Fibroblast of the conjunctiva (primary cell): ENCODE measurements at regions not wholly inside any gene's neighbourhood (a gene's known extent, or its start where the extent isn't known, plus 50 kb on each side); places are given as distances from the start of the nearest gene placed in this dataset.

ENCODE experiments used
- DNase-seq: peaks from one replicate; pipeline ENCODE4 v3.0.0-alpha.2; 2010; ENCODE audit warnings: low read depth

- no peak for DNase-seq
These were observed 250.1 kb upstream of the SATB1 start for GRCh38 chr3:18675197-18675596.

GRCh38 chr3:18672561-18672960 is 247.4 kb upstream of the SATB1 start:
- no peak for DNase-seq

GRCh38 chr3:18670759-18671158 is 245.6 kb upstream of the SATB1 start:
- DNase-seq = no peak

DNA sequence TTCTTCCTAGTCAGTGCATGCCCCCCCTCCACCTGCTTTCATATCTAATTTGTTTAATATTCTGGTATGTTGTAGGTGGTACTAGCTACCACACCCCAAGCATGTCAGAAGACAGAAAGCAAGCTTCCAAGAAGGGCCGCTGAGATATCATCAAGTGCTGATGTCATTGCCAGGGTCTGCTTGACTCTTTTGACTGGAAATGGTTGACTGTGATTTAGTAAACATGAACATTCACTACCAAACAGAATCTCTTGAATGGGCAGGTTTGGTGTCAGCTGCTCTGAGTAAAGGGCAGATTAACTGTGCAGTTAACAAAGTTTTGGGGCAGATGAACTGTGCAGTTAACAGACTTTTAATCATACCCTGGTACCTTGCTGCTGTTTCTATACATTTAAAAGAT is 244.2 kb upstream of the SATB1 start:
- DNase-seq = no peak

DNA sequence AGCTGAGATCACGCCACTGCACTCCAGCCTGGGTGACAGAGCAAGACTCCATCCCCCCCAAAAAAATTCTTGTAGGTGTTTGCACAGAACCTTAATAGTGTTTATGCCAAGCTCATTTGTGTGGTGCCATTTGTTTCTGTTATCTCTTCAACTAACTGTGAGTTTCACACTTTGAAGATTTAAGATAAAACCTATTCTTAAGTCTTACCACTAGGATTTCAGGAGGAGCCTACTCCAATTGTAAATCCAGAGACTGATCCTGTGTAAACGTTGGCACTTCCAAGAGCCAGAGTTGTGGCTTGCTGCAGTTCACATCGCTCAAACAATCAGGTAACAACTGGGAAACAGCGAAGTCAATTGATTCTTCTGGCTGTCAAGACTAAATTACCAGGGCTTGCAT is 242.4 kb upstream of the SATB1 start:
- DNase-seq = no peak

GRCh38 chr3:18666655-18667054 is 241.5 kb upstream of the SATB1 start:
- no peak for DNase-seq

DNA sequence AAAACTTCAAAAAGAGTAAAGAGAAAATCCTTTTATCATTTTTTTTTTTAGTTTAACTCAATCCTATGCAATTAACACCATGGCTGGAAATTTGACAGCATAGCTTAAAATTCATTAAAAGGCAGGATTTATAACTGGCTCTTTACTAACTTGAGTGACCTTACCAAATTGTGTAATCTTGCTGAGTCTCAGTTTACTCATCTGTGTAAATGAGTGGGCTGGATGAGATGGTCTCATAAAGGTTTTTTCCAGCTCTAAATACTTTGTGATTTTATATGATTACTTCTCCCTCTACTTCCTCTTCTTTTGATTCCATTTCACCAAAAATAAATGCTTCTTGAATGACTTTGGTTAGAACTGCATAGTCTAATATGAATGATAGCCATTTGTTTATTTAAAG is 234.9 kb upstream of the SATB1 start:
- no peak for DNase-seq

DNA sequence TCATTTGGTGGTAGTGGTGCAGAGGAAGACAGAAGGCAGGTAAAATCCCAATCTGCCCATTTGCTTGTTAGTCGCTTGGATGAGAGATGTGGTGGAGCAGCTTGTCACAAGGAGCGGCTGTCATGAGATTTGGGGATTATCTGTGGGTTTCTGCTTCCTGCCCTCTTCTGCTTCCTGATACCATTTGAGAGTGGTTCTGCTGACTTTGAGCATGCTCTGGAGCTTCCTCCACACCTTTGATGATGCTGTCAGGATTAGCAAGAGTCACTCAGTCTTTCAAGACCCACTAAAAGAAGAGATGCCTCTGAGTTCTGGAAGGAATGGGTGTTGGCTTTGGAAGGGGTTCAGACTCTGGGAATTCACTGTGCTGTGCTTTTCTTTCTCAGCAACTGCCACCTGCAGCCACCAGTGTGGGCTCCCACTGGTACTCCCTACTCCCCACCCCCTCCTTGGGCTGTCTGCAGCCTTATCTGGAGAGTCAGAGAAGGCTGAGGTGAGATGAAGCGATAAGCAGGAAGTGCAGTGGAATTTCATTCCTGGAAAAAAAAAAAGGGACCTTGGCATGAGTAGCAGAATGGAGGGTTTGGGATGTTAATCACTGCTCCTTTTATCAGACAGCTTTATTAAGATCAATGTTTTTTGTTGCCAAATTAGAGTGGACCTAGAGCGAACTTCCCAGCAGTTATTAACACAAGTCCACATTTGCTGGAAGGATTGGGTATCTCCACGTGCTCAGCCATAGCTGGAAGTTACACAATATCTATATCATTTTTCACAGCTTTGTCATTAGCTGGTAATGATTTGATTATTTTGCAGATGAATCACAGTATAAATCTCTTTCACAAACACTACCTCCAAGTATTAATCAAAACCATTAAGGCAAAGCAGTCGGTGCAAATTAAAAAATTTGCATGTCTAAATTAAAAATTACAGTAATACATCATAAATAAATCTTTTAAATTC is 233.0 kb upstream of the SATB1 start:
- no peak for DNase-seq

- DNase-seq = no peak
These were observed 231.7 kb upstream of the SATB1 start for GRCh38 chr3:18656866-18657265.

- DNase-seq = no peak
These were observed 231.3 kb upstream of the SATB1 start for GRCh38 chr3:18656410-18656809.

- DNase-seq = no peak
These were observed 230.7 kb upstream of the SATB1 start for GRCh38 chr3:18655827-18656226.

DNA sequence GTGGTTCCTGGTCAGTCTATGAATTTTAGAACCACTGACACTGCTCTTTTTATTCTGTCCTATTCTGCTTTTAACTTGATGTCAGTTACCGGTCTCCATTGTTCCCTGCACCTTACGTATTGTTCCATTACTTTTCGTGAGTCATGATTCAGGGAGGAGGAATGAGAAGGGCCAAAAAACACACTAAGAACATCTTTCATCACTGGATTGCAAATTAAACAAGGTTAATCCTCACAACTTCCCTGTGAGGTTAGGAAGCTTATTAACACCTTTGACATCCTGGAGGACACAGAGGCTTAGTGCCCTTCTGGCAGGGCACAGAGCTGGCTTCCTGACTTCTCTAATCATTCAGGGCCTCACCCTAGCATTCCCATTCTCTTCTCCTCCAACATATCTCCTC is 227.6 kb upstream of the SATB1 start:
- no peak for DNase-seq

- DNase-seq = no peak
These were observed 225.6 kb upstream of the SATB1 start for GRCh38 chr3:18650731-18651130.

GRCh38 chr3:18649666-18650363 is 224.7 kb upstream of the SATB1 start:
- DNase-seq = no peak

GRCh38 chr3:18648868-18649462 is 223.8 kb upstream of the SATB1 start:
- DNase-seq = no peak

- DNase-seq = no peak
These were observed 223.0 kb upstream of the SATB1 start for GRCh38 chr3:18648159-18648558.

DNA sequence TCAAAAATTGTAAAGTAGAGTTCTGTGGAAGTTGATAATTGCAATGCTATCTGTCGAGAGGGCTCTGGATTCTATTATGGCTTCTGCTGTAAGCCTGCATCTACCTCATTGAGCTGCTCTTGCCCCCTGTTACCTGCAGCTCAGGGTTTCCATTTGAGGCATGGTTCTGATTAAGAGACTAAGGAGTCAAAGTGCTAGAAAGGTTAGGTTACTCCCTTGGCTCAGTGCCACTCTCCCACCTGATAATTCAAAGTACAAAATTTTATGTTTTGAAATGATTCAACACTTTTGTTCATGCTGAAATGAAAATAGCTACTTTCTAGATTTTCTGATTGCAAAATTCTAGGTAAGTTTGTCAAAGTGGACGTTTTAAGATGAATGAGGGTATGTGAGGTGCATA is 220.5 kb upstream of the SATB1 start:
- DNase-seq = no peak

GRCh38 chr3:18643281-18643680 is 218.1 kb upstream of the SATB1 start:
- DNase-seq = no peak

DNA sequence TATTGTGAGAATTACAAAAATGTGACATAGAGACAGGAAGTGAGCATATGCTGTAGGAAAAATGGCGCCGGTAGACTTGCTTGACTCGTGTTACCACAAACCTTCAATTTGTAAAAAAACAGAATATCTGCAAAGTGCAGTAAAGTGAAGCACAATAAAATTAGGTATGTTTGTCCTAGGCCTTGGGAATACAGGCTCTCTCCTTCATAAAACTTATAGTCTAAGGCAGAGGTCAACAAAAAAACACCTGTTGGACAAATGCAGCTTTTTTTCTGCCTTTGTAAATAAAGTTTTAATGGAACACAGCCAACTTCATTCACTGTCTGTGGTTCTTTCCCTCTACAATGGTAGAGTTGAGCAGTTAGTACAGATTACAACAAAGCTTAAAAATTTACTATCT is 216.8 kb upstream of the SATB1 start:
- no peak for DNase-seq

- DNase-seq = no peak
These were observed 210.1 kb upstream of the SATB1 start for GRCh38 chr3:18635215-18635614.

- DNase-seq = no peak
These were observed 209.3 kb upstream of the SATB1 start for GRCh38 chr3:18634461-18634860.

- no peak for DNase-seq
These were observed 207.9 kb upstream of the SATB1 start for GRCh38 chr3:18633002-18633401.

- DNase-seq = no peak
These were observed 205.2 kb upstream of the SATB1 start for GRCh38 chr3:18630295-18630694.
